CD14-positive monocyte (primary cell): ENCODE measurements at regions not wholly inside any gene's neighbourhood (a gene's known extent, or its start where the extent isn't known, plus 50 kb on each side); places are given as distances from the start of the nearest gene placed in this dataset.

ENCODE experiments used
- DNase-seq, 3 donors: peaks; one replicate each; pipeline ENCODE4 v3.0.0-alpha.2; 2011 to 2022
- H2AFZ ChIP-seq: 2 replicates; pipeline ENCODE4 v1.6.0; 2012; ENCODE audit warnings: mild to moderate bottlenecking, low read depth, low read length, inconsistent platforms; ENCODE audit not compliant: insufficient read depth, poor library complexity, severe bottlenecking
- H3K27ac ChIP-seq, 2 donors: 1 replicate in 1 of 2; 2 replicates in 1 of 2; pipeline ENCODE4 v1.5.1; 2012 to 2013; ENCODE audit warnings: low read length in 2 of 2, control low read depth in 1 of 2, inconsistent platforms in 1 of 2, low read depth in 1 of 2, mild to moderate bottlenecking in 1 of 2
- H3K27me3 ChIP-seq, 2 donors: one replicate each; pipeline versions ENCODE4 v1.6.0 to v1.6.1; 2011 to 2013; ENCODE audit warnings: low read length in 2 of 2; ENCODE audit not compliant: control insufficient read depth in 2 of 2, insufficient read depth in 2 of 2
- H3K36me3 ChIP-seq, 2 donors: replicated peaks in 1 of 2; 1 replicate in 1 of 2; 2 replicates in 1 of 2; pipeline versions ENCODE4 v1.5.1 to v1.6.1; 2012 to 2013; ENCODE audit warnings: low read length in 2 of 2, control low read depth in 1 of 2, inconsistent platforms in 1 of 2, mild to moderate bottlenecking in 1 of 2; ENCODE audit not compliant: insufficient read depth in 2 of 2, control insufficient read depth in 1 of 2
- H3K4me1 ChIP-seq, 2 donors: 1 replicate in 1 of 2; 2 replicates in 1 of 2; pipeline versions ENCODE4 v1.5.1 to v1.6.1; 2012 to 2013; ENCODE audit warnings: low read length in 2 of 2, control low read depth in 1 of 2, inconsistent platforms in 1 of 2, mild to moderate bottlenecking in 1 of 2, moderate library complexity in 1 of 2; ENCODE audit not compliant: insufficient read depth in 2 of 2, control insufficient read depth in 1 of 2
- H3K4me2 ChIP-seq: replicated peaks from 2 replicates; pipeline ENCODE3; 2012; ENCODE audit warnings: low read length, moderate library complexity, mild to moderate bottlenecking; ENCODE audit not compliant: poor library complexity, severe bottlenecking; ENCODE audit errors: extremely low read depth
- H3K4me3 ChIP-seq, 3 experiments: fragments of 200-600 bp in 1 of 3; sonication (generic) in 1 of 3; replicated peaks in 1 of 3; 1 replicate in 2 of 3; 2 replicates in 1 of 3; pipeline ENCODE4 v1.5.1; 2011 to 2013; ENCODE audit warnings: low read length in 3 of 3, mild to moderate bottlenecking in 3 of 3, control low read depth in 2 of 3, low read depth in 2 of 3, inconsistent platforms in 1 of 3, moderate library complexity in 1 of 3
- H3K79me2 ChIP-seq: 2 replicates; pipeline ENCODE4 v1.6.0; 2012; ENCODE audit warnings: mild to moderate bottlenecking, control low read depth, inconsistent platforms, low read length, moderate library complexity; ENCODE audit not compliant: insufficient read depth
- H3K9ac ChIP-seq: 2 replicates; pipeline ENCODE4 v1.6.0; 2017; ENCODE audit warnings: low read length, mild to moderate bottlenecking; ENCODE audit not compliant: insufficient read depth, poor library complexity, severe bottlenecking
- H3K9me3 ChIP-seq, 2 donors: replicated peaks in 1 of 2; 1 replicate in 1 of 2; 2 replicates in 1 of 2; pipeline versions ENCODE4 v1.5.1 to v1.6.1; 2012 to 2013; ENCODE audit warnings: low read length in 2 of 2, control low read depth in 1 of 2; ENCODE audit not compliant: control insufficient read depth in 1 of 2, insufficient read depth in 1 of 2
- H4K20me1 ChIP-seq: 2 replicates; pipeline ENCODE4 v1.6.0; 2012; ENCODE audit warnings: mild to moderate bottlenecking, low read length, control low read depth, moderate library complexity; ENCODE audit not compliant: insufficient read depth
- H3K27ac Mint-ChIP-seq, 7 donors: one replicate each; pipeline ENCODE4 v1.8.0; 2020; ENCODE audit warnings: mild to moderate bottlenecking in 7 of 7, mixed read lengths in 7 of 7, moderate library complexity in 6 of 7, inconsistent platforms in 2 of 7
- H3K27me3 Mint-ChIP-seq, 3 donors: one replicate each; pipeline ENCODE4 v1.8.0; 2021 to 2022; ENCODE audit warnings: low read depth in 3 of 3, mild to moderate bottlenecking in 3 of 3, mixed read lengths in 3 of 3, moderate library complexity in 3 of 3, inconsistent platforms in 1 of 3
- H3K36me3 Mint-ChIP-seq, 2 donors: one replicate each; pipeline ENCODE4 v1.8.0; 2020; ENCODE audit warnings: mixed read lengths in 2 of 2, inconsistent platforms in 1 of 2, mild to moderate bottlenecking in 1 of 2
- H3K4me1 Mint-ChIP-seq: one replicate; pipeline ENCODE4 v1.8.0; 2020; ENCODE audit warnings: mild to moderate bottlenecking, mixed read lengths
- H3K4me3 Mint-ChIP-seq, 2 donors: one replicate each; pipeline ENCODE4 v1.8.0; 2020; ENCODE audit warnings: mild to moderate bottlenecking in 2 of 2, mixed read lengths in 2 of 2, moderate library complexity in 1 of 2
- H3K9me3 Mint-ChIP-seq, 7 donors: one replicate each; pipeline ENCODE4 v1.8.0; 2020 to 2022; ENCODE audit warnings: mixed read lengths in 7 of 7, mild to moderate bottlenecking in 6 of 7, moderate library complexity in 6 of 7, inconsistent platforms in 2 of 7
- CTCF ChIP-seq: fragments of 200-600 bp; IDR thresholded peaks from one replicate; pipeline ENCODE4 v1.8.0; 2022; ENCODE audit warnings: antibody characterized with exemption, mild to moderate bottlenecking
- WGBS: methylation state at CpG from one replicate; pipeline ENCODE4 v1.1.5; 2013; ENCODE audit warnings: missing lambda C conversion rate; ENCODE audit not compliant: insufficient coverage; 5-methylcytosine and 5-hydroxymethylcytosine counted together
- intact Hi-C, 2 donors: fragments of 100-400 bp; cut with micrococcal nuclease; formaldehyde crosslinking; loops; one replicate each; pipeline versions ENCODE4 v1.15.0 to v1.15.1; 2023

- no peaks in the 10 kb centered on the region for H3K4me1 Mint-ChIP-seq
- H3K9me3 Mint-ChIP-seq, result peaks cover 0 to 3% (median 0%) of the 10 kb centered on the region in 7 donors
- H3K9ac ChIP-seq, result no peak overlapping the region
- H3K79me2 ChIP-seq, result no peaks in the 10 kb centered on the region
- H3K27ac Mint-ChIP-seq, result no peak overlapping the region
- H3K9me3 ChIP-seq, result no peaks in the 10 kb centered on the region
- DNase-seq, result no peak
- no peaks in the 10 kb centered on the region for H3K27me3 ChIP-seq
- intact Hi-C loops, result no loop called here
- H3K36me3 Mint-ChIP-seq, result no peaks in the 10 kb centered on the region
- no peak overlapping the region for H3K27ac ChIP-seq
- no CpG with 5 or more reads among the region's 3 CpGs for WGBS
- H3K27me3 Mint-ChIP-seq, result no peaks in the 10 kb centered on the region
- no peak overlapping the region for H3K4me2 ChIP-seq
- no peak overlapping the region for H2AFZ ChIP-seq
- TF ChIP-seq CTCF, result no peak
- H3K36me3 ChIP-seq, result no peaks in the 10 kb centered on the region
- H3K4me1 ChIP-seq, result no peaks in the 10 kb centered on the region
- no peak overlapping the region for H3K4me3 Mint-ChIP-seq
- no peak overlapping the region for H3K4me3 ChIP-seq
- no peaks in the 10 kb centered on the region for H4K20me1 ChIP-seq
These were observed 75.8 kb upstream of the SOX5 start for GRCh38 chr12:24025153-24025798.

- no peak overlapping the region for H3K9ac ChIP-seq
- H3K4me3 Mint-ChIP-seq, result no peak overlapping the region
- H3K4me2 ChIP-seq, result no peak overlapping the region
- H2AFZ ChIP-seq, result no peak overlapping the region
- no peaks in the 10 kb centered on the region for H3K27me3 ChIP-seq
- H3K27ac ChIP-seq, result no peak overlapping the region
- no peaks in the 10 kb centered on the region for H3K4me1 ChIP-seq
- no peaks in the 10 kb centered on the region for H4K20me1 ChIP-seq
- no peaks in the 10 kb centered on the region for H3K36me3 Mint-ChIP-seq
- DNase-seq, result no peak
- peaks cover 0 to 6% (median 0%) of the 10 kb centered on the region in 7 donors for H3K9me3 Mint-ChIP-seq
- no peaks in the 10 kb centered on the region for H3K36me3 ChIP-seq
- intact Hi-C loops, result no loop called here
- no peaks in the 10 kb centered on the region for H3K79me2 ChIP-seq
- H3K4me3 ChIP-seq, result no peak overlapping the region
- no peak overlapping the region for H3K27ac Mint-ChIP-seq
- H3K4me1 Mint-ChIP-seq, result no peaks in the 10 kb centered on the region
- no peaks in the 10 kb centered on the region for H3K27me3 Mint-ChIP-seq
- TF ChIP-seq CTCF, result no peak
- no peaks in the 10 kb centered on the region for H3K9me3 ChIP-seq
These were observed 73.6 kb upstream of the SOX5 start for GRCh38 chr12:24023081-24023480.
